Hematopoietic multipotent progenitor cell treated with erythropoietin and hydrocortisone succinate and interleukin-3 and kit ligand, for 6 days (in vitro differentiated cells): ENCODE measurements at regions not wholly inside any gene's neighbourhood (a gene's known extent, or its start where the extent isn't known, plus 50 kb on each side); places are given as distances from the start of the nearest gene placed in this dataset.

Experiments used
- DNase-seq: peaks from one replicate; pipeline ENCODE4 v3.0.0-alpha.2; 2015

- no peak for DNase-seq
These were observed 382.7 kb upstream of the RNF32 start for GRCh38 chr7:156257904-156258303.

GRCh38 chr7:156255635-156256034 lies 384.9 kb upstream of the RNF32 start:
- no peak for DNase-seq

DNA sequence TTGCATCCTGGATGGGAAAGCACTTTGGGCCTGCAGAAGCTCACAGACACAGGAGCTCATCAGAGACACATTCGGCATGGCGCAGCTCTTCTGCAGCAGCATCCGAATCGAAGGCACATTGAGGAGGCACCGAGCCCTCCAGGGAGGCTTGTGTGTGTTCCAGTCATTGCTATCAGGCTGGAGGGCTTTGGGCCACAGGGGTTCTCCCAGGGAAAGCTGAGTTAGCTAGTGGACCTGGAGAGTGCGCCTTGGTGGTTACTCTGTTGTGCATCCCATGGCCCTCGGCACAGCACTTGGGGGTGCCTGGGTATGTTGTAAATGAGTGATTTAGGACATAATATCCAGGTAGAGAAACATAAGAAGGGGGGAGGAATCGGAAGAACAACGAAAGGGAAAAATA lies 388.7 kb upstream of the RNF32 start:
- DNase-seq = no peak

DNA sequence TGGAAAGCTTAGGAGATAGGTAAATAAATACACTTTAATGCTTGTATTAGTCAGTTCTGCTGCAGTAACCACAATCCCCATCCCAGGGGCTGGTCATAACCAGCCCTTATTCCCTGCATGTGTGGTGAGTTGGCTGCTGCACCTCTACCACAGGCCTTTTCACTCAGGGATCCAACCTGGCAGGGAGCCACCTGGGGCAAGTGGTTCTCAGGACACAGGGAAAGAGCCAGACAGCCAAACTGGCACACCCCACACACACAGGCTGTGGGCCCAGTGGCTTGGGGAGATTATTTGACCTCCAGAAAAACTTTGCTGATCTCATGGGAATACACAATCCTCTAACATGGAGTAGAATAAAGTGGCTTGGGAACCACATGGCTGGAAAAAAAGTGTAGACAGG lies 400.0 kb upstream of the RNF32 start:
- DNase-seq = no peak

DNA sequence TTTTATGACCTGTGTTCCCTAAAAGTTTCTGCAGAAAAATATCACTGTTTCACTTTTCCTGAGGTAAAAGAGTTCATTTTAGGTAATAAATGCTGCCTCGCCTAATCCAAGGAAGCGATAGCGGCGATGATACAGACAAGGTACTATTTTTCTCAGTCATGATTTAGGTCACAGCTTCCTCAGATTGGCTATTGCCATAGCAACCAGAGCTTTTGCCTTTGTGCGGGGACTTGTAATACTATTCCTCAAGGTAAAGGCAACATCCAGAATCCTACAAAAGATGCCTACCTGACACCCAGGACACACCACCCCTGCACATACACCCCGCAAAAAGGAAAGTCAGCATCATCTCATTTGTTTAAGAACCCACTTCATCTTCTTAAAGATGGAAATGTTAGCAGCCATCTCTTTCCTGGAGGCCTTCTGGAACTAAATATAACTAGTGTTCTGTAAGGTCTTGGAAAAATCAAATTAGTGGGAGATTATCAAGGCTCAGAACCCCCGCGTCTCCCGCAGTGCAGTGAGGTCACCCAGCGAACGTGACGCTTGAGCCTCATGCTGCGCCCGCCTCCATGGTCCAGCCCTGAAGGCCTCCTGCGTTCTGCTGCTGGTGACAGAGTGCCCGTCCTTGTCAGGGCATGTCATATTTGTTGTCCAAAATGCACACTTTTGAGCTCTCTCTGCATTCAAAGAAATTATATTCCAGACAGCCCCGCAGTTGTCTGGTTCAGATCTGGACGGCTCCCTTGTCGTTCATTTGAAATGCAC lies 402.0 kb upstream of the RNF32 start:
- no peak for DNase-seq

GRCh38 chr7:156237614-156238013 lies 403.0 kb upstream of the RNF32 start:
- no peak for DNase-seq

DNA sequence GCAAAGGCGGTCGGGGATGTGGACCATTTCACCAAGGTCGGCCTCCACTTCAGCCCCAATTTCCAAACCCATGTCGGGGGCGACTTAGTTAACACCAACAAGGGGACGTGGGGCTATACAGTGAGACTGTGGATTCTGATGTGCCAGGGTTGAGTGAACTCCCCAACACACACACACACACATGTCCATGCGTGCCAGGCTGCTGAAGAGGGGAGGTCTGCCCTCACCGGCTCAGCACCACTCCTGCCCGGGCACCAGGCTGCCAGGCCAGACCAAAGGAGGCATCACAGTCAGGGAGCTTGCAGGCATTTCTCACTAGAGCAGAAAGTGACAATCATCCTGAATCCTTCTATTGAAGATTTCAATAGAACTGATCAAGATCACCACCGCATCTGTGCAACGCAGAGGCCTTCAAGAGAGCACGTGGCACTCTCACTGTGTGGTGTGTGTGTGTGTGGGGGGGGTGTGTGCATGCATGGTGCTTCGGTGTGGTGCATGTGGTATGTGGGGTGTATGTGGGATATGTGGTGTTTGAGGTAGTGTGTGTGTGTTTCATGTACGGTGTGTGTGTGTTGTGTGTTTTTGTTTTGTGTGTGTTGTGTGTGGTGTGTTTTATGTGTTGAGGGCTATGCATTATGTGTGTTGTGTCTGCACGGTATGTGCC lies 403.5 kb upstream of the RNF32 start:
- DNase-seq = no peak

GRCh38 chr7:156236181-156236889 lies 404.2 kb upstream of the RNF32 start:
- DNase-seq = no peak

GRCh38 chr7:156234666-156235494 lies 405.7 kb upstream of the RNF32 start:
- DNase-seq = no peak

DNA sequence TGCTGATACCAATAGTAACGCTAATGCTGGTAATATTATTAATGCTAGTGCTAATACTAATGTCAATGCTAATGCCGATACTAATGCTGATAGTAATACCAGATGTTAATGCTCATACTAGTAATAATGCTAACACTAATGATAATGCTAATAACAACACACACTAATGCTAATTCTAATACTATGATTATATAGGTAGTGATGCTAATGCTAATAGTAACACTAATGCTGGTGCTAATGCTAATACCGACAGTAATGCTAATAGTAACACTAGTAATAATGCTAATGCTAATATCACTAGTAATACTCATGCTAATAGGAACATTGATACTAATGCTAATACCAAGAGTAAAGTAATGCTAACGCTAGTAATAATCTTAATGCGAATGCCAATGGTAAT lies 406.4 kb upstream of the RNF32 start:
- no peak for DNase-seq

- DNase-seq = no peak
These were observed 407.5 kb upstream of the RNF32 start for GRCh38 chr7:156232931-156233705.

- DNase-seq = no peak
These were observed 410.0 kb upstream of the RNF32 start for GRCh38 chr7:156230576-156230975.

DNA sequence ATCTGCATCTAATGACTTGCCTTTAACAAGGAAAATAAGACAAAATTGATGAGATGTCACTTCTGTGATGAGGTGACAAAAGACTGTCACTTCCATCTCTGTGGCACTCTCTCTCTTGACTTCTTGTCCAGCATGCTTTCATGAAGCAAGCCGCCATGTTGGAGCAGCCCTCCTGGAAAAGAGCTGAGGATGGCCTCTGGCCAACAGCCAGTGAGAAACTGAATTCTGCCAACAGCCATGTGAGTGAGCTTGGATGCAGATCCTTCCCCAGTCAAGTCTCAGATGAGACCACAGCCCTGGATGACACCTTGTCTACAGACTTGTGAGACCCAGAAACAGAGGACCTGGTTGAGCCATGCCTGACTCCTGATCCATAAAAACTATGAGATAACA lies 412.6 kb upstream of the SHH start:
- no peak for DNase-seq

- no peak for DNase-seq
These were observed 411.9 kb upstream of the SHH start for GRCh38 chr7:156223935-156224832.

- no peak for DNase-seq
These were observed 410.3 kb upstream of the SHH start for GRCh38 chr7:156222611-156223010.

GRCh38 chr7:156222151-156222550 lies 409.9 kb upstream of the SHH start:
- DNase-seq = no peak

- no peak for DNase-seq
These were observed 408.4 kb upstream of the SHH start for GRCh38 chr7:156220701-156221100.

DNA sequence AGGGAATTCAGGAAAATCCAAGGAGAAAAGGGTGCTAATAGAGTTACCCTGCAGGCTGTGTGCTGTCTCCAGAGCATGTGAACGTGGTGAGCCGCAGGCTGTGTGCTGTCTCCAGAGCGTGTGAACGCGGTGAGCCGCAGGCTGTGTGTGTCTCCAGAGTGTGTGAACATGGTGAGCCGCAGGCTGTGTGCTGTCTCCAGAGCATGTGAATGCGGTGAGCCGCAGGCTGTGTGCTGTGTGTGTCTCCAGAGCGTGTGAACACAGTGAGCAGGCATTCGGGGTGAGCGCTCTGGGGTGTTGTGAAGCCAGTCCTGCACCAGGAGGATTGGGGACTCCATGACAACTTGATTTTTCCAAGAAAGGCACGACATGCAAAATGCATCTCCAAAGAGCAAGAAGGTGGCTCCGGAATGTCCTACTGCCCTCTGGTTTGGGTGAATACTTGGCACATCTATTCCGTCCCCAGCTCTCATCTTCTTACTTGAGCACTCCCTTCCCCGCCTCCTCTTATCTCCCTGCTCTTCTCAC lies 407.9 kb upstream of the SHH start:
- no peak for DNase-seq

GRCh38 chr7:156219307-156220077 lies 407.2 kb upstream of the SHH start:
- no peak for DNase-seq
